GM12891 (cell line): ENCODE measurements at regions not wholly inside any gene's neighbourhood (a gene's known extent, or its start where the extent isn't known, plus 50 kb on each side); places are given as distances from the start of the nearest gene placed in this dataset.

Source experiments
- POLR2A ChIP-seq: IDR thresholded peaks from 2 replicates; pipeline ENCODE4 v1.6.1; 2011; ENCODE audit warnings: low read depth, low read length, control low read depth
- POLR2AphosphoS5 ChIP-seq: IDR thresholded peaks from 2 replicates; pipeline ENCODE4 v1.6.1; 2011; ENCODE audit warnings: low read depth, low read length, control low read depth
- SPI1 ChIP-seq: IDR thresholded peaks from 2 replicates; pipeline ENCODE4 v1.6.1; 2011; ENCODE audit warnings: low read depth, low read length, control low read depth

- TF ChIP-seq POLR2A (no peak), POLR2AphosphoS5 (no peak), SPI1 (no peak)
These were observed 84.8 kb upstream of the C1QTNF7 start for GRCh38 chr4:15343000-15343399.
